ENCODE measurements at regions not wholly inside any gene's neighbourhood (a gene's known extent, or its start where the extent isn't known, plus 50 kb on each side); places are given as distances from the start of the nearest gene placed in this dataset.
"Not testable (repeated sequence)": the region's sequence is repeated elsewhere in the genome, so short reads cannot be mapped to it uniquely, and the experiment has no call there.

- not testable (repeated sequence) for TF ChIP-seq USF1 (IDR thresholded peaks at IDR 0.05; ENCODE audit: borderline replicate concordance, extremely low read length, insufficient read depth, low read depth, low read length); POLR2A (IDR thresholded peaks at IDR 0.05; ENCODE audit: low read depth, low read length); TBL1XR1 (IDR thresholded peaks at IDR 0.05; ENCODE audit: low read depth, low read length); EED (IDR thresholded peaks at IDR 0.05; ENCODE audit: low read depth); SIX5 (IDR thresholded peaks at IDR 0.05; ENCODE audit: low read depth, low read length, severe bottlenecking); ATF3 (IDR thresholded peaks at IDR 0.05; ENCODE audit: borderline replicate concordance, extremely low read depth, low read depth, low read length); CTCF (IDR thresholded peaks at IDR 0.05 in 2 of 3, conservative IDR thresholded peaks at IDR 0.05 in 1 of 3; ENCODE audit: control insufficient read depth in 2 of 3, extremely low read depth in 1 of 3, insufficient read depth in 1 of 3, low read depth in 3 of 3, low read length in 3 of 3); EZH2 (IDR thresholded peaks at IDR 0.05; ENCODE audit: borderline replicate concordance, control insufficient read depth, low read depth, low read length); PAX5 (IDR thresholded peaks at IDR 0.05; ENCODE audit: borderline replicate concordance, low read depth, low read length); ZNF207 (IDR thresholded peaks at IDR 0.05; ENCODE audit: borderline replicate concordance)
Measured at GRCh38 chr17:30682280-30682679, 142.2 kb downstream of the CRLF3 start.

All from GM12878 (cell line).